ENCODE measurements at regions not wholly inside any gene's neighbourhood (a gene's known extent, or its start where the extent isn't known, plus 50 kb on each side); places are given as distances from the start of the nearest gene placed in this dataset.

DNA sequence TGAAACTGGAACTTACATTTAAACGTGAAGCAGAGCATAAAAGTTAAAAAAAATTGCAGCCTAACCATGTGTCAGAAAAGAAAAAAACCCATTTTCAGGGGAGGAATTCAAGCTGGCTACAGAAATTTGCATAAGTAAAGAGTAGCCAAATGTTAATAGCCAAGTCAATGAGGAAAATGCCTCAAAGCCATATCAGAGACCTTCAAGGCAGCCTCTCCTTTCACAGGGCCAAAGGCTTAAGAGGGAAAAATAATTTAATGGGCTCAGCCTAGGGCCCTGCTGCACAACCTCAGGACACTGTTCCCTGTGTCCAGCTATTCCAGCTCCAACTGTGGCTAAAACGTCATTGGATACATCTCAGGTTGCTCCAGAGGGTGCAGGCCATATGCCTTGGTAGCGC is 749.5 kb downstream of the FLRT2 start:
- no peak overlapping the region for H3K27ac ChIP-seq (ENCODE audit: extremely low read length, insufficient read depth, low read length)
- WGBS (ENCODE audit: low lambda C conversion rate): 0% methylated on average over 2 of the region's 3 CpGs
- intact Hi-C loops (cut with micrococcal nuclease; ENCODE audit: unreplicated experiment) (no loop called here), in situ Hi-C loops (cut with HindIII; ENCODE audit: extremely low pct_ligation_motif_present, low pct_unique_long_range_greater_than_20kb) (no loop called here)
- no peak for FAIRE-seq
- CTCF ChIA-PET (ENCODE audit: low intra/inter-chr PET ratio, low total read pairs): no interaction called here
- H3K4me3 ChIP-seq (replicated peaks in 1 of 3; ENCODE audit: insufficient read depth in 1 of 3, low read depth in 2 of 3, low read length in 3 of 3): no peak overlapping the region
- no peak overlapping the region for H3K4me2 ChIP-seq (ENCODE audit: low read depth, low read length)
- POLR2A ChIA-PET: no interaction called here
- TF ChIP-seq ZC3H4 (CRISPR knock-in tag; IDR thresholded peaks at IDR 0.05; ENCODE audit: borderline replicate concordance) (no peak), JUN (CRISPR knock-in tag; IDR thresholded peaks at IDR 0.05) (no peak), CBX5 (CRISPR knock-in tag; IDR thresholded peaks at IDR 0.05; ENCODE audit: borderline replicate concordance) (no peak), ARNT (IDR thresholded peaks at IDR 0.05) (no peak), ZNF790 (CRISPR knock-in tag; IDR thresholded peaks at IDR 0.05; ENCODE audit: borderline replicate concordance) (no peak), ZSCAN25 (CRISPR knock-in tag; IDR thresholded peaks at IDR 0.05) (no peak), TRIM24 (CRISPR knock-in tag; IDR thresholded peaks at IDR 0.05) (no peak), ZNF546 (CRISPR knock-in tag; conservative IDR thresholded peaks at IDR 0.05) (no peak), MYC (CRISPR knock-in tag; IDR thresholded peaks at IDR 0.05; ENCODE audit: borderline replicate concordance) (no peak), BRCA1 (CRISPR knock-in tag; IDR thresholded peaks at IDR 0.05) (no peak), KLF9 (CRISPR knock-in tag; IDR thresholded peaks at IDR 0.05; ENCODE audit: low read depth) (no peak)
- TF ChIP-seq, protein P1, sequence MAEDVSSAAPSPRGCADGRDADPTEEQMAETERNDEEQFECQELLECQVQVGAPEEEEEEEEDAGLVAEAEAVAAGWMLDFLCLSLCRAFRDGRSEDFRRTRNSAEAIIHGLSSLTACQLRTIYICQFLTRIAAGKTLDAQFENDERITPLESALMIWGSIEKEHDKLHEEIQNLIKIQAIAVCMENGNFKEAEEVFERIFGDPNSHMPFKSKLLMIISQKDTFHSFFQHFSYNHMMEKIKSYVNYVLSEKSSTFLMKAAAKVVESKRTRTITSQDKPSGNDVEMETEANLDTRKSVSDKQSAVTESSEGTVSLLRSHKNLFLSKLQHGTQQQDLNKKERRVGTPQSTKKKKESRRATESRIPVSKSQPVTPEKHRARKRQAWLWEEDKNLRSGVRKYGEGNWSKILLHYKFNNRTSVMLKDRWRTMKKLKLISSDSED (CRISPR knock-in tag; IDR thresholded peaks at IDR 0.05): no peak
- TF ChIP-seq, protein P2, sequence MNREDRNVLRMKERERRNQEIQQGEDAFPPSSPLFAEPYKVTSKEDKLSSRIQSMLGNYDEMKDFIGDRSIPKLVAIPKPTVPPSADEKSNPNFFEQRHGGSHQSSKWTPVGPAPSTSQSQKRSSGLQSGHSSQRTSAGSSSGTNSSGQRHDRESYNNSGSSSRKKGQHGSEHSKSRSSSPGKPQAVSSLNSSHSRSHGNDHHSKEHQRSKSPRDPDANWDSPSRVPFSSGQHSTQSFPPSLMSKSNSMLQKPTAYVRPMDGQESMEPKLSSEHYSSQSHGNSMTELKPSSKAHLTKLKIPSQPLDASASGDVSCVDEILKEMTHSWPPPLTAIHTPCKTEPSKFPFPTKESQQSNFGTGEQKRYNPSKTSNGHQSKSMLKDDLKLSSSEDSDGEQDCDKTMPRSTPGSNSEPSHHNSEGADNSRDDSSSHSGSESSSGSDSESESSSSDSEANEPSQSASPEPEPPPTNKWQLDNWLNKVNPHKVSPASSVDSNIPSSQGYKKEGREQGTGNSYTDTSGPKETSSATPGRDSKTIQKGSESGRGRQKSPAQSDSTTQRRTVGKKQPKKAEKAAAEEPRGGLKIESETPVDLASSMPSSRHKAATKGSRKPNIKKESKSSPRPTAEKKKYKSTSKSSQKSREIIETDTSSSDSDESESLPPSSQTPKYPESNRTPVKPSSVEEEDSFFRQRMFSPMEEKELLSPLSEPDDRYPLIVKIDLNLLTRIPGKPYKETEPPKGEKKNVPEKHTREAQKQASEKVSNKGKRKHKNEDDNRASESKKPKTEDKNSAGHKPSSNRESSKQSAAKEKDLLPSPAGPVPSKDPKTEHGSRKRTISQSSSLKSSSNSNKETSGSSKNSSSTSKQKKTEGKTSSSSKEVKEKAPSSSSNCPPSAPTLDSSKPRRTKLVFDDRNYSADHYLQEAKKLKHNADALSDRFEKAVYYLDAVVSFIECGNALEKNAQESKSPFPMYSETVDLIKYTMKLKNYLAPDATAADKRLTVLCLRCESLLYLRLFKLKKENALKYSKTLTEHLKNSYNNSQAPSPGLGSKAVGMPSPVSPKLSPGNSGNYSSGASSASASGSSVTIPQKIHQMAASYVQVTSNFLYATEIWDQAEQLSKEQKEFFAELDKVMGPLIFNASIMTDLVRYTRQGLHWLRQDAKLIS (CRISPR knock-in tag; IDR thresholded peaks at IDR 0.05): no peak
- BruUV-seq (replicated peaks): no TSS peak
- H3K27me3 ChIP-seq (ENCODE audit: control insufficient read depth in 1 of 2, insufficient read depth in 2 of 2, low read length in 2 of 2): no peaks in the 10 kb centered on the region
- no peaks in the 10 kb centered on the region for H3K36me3 ChIP-seq (replicated peaks in 1 of 2; ENCODE audit: control insufficient read depth in 1 of 2, insufficient read depth in 2 of 2, low read length in 2 of 2)
- H3K9me3 ChIP-seq (ENCODE audit: low read length): peaks cover 47% of the 10 kb centered on the region
- no peaks in the 10 kb centered on the region for H3K79me2 ChIP-seq (ENCODE audit: insufficient read depth, low read length)
- no peaks in the 10 kb centered on the region for H4K20me1 ChIP-seq (ENCODE audit: insufficient read depth, low read length)
- ATAC-seq: no peak
- no peak overlapping the region for H2AFZ ChIP-seq (ENCODE audit: low read length)
- no peak overlapping the region for H3K9ac ChIP-seq (ENCODE audit: insufficient read depth, low read depth, low read length)
- H3K4me1 ChIP-seq (ENCODE audit: insufficient read depth, low read length): no peaks in the 10 kb centered on the region
- DNase-seq (ENCODE audit: low spot score): no peak
